A549 (cell line): ENCODE measurements at regions not wholly inside any gene's neighbourhood (a gene's known extent, or its start where the extent isn't known, plus 50 kb on each side); places are given as distances from the start of the nearest gene placed in this dataset.

Experiments used
- CBX2 ChIP-seq: fragments of 200-600 bp; sonication (generic); IDR thresholded peaks from 2 replicates; pipeline ENCODE4 v1.6.1; 2016; ENCODE audit warnings: low read depth, mild to moderate bottlenecking, borderline replicate concordance
- CEBPB ChIP-seq, 2 experiments: fragments of >200 bp in 1 of 2; sonication (Bioruptor Twin) in 1 of 2; formaldehyde crosslinking in 1 of 2; IDR thresholded peaks; 2 replicates each; pipeline ENCODE4 v1.6.1; 2012 to 2016
- EP300 ChIP-seq, 2 experiments: fragments of >200 bp; sonication (Bioruptor Twin); formaldehyde crosslinking; IDR thresholded peaks; 2 replicates in 1 of 2; 3 replicates in 1 of 2; pipeline ENCODE4 v1.6.1; 2016 to 2017
- HOXA7 ChIP-seq: fragments of 250-450 bp; sonication (Bioruptor Pico); IDR thresholded peaks from 2 replicates; pipeline ENCODE4 v1.5.0; 2020; ENCODE audit warnings: mild to moderate bottlenecking, moderate library complexity
- JUNB ChIP-seq: fragments of >200 bp; sonication (Bioruptor Twin); formaldehyde crosslinking; IDR thresholded peaks from 2 replicates; pipeline ENCODE4 v1.6.1; 2016
- KDM1A ChIP-seq: fragments of 200-600 bp; sonication (generic); IDR thresholded peaks from 2 replicates; pipeline ENCODE4 v1.6.1; 2016; ENCODE audit warnings: low read depth, mild to moderate bottlenecking
- MAZ ChIP-seq: fragments of 150-350 bp; IDR thresholded peaks from 2 replicates; pipeline ENCODE4 v1.6.1; 2014; ENCODE audit warnings: antibody characterized with exemption, low read depth, low read length, borderline replicate concordance
- NPAS2 ChIP-seq: fragments of 250-450 bp; sonication (Bioruptor Pico); IDR thresholded peaks from 2 replicates; pipeline ENCODE4 v1.8.0; 2022; ENCODE audit warnings: mild to moderate bottlenecking, moderate library complexity, borderline replicate concordance
- POLR2A ChIP-seq: IDR thresholded peaks from 2 replicates; pipeline ENCODE4 v1.6.1; 2012; ENCODE audit warnings: mild to moderate bottlenecking, low read length
- RCOR1 ChIP-seq: fragments of 150-350 bp; IDR thresholded peaks from 2 replicates; pipeline ENCODE4 v1.6.1; 2014; ENCODE audit warnings: antibody characterized with exemption, low read length, low read depth
- REST ChIP-seq: fragments of 200-600 bp; sonication (generic); IDR thresholded peaks from 2 replicates; pipeline ENCODE4 v1.6.1; 2016; ENCODE audit warnings: antibody characterized with exemption, mild to moderate bottlenecking, moderate library complexity
- RFX5 ChIP-seq: fragments of 450-650 bp; IDR thresholded peaks from 2 replicates; pipeline ENCODE4 v1.7.1; 2014; ENCODE audit warnings: antibody characterized with exemption, mild to moderate bottlenecking, moderate library complexity
- TF ChIP-seq, protein P1 (sequence below): fragments of >200 bp; sonication (Bioruptor Twin); formaldehyde crosslinking; IDR thresholded peaks from 3 replicates; pipeline ENCODE4 v1.5.1; 2016
- TF ChIP-seq, protein P2 (sequence below): fragments of 450-650 bp; IDR thresholded peaks from 2 replicates; pipeline ENCODE4 v1.6.1; 2014; ENCODE audit warnings: antibody characterized with exemption

DNA sequence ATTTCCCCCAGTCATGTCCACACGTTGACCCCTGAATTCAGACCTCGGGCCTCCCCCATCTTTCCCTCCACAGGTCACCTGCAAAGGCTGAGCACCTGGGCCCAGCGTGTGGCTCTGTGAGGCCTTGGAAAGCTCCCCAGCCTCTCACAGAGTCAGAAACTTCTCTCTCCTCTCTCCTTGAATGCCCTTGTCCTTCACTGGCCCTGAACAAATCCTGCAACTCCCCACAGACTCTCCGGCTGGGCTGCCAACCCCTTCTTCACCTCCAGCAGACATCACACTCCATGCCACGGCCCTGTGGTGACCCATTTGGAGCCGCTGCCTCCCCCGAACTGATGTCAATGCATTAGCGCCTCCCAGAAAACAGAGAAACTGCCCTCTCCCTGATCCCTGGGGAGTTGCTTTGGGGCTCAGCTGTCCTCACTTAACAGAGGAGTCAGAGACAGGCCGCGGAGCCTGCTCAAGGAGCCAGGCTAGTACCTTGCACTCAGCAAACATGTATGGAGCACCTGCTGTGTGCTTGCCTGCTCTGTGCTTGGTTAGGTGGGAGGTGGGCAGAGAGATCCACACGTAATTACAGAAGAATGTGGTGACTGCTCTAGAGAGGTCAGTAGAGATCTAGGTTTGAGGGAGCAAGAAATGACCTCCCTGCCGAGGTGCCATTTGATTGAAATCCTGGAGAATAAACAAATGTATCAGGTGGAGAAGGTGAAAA, 99.2 kb upstream of the PWP1 start:
- no peak for TF ChIP-seq NPAS2 (CRISPR knock-in tag)
- TF ChIP-seq REST: no peak
- TF ChIP-seq RFX5: no peak
- TF ChIP-seq, protein P1, sequence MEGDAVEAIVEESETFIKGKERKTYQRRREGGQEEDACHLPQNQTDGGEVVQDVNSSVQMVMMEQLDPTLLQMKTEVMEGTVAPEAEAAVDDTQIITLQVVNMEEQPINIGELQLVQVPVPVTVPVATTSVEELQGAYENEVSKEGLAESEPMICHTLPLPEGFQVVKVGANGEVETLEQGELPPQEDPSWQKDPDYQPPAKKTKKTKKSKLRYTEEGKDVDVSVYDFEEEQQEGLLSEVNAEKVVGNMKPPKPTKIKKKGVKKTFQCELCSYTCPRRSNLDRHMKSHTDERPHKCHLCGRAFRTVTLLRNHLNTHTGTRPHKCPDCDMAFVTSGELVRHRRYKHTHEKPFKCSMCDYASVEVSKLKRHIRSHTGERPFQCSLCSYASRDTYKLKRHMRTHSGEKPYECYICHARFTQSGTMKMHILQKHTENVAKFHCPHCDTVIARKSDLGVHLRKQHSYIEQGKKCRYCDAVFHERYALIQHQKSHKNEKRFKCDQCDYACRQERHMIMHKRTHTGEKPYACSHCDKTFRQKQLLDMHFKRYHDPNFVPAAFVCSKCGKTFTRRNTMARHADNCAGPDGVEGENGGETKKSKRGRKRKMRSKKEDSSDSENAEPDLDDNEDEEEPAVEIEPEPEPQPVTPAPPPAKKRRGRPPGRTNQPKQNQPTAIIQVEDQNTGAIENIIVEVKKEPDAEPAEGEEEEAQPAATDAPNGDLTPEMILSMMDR: no peak
- no peak for TF ChIP-seq POLR2A
- TF ChIP-seq CEBPB (IDR thresholded peaks at IDR 0.05): no peak
- no peak for TF ChIP-seq JUNB
- TF ChIP-seq MAZ: no peak
- TF ChIP-seq EP300 (IDR thresholded peaks at IDR 0.05): no peak
- no peak for TF ChIP-seq RCOR1
- TF ChIP-seq, protein P2, sequence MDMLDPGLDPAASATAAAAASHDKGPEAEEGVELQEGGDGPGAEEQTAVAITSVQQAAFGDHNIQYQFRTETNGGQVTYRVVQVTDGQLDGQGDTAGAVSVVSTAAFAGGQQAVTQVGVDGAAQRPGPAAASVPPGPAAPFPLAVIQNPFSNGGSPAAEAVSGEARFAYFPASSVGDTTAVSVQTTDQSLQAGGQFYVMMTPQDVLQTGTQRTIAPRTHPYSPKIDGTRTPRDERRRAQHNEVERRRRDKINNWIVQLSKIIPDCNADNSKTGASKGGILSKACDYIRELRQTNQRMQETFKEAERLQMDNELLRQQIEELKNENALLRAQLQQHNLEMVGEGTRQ: no peak
- no peak for TF ChIP-seq HOXA7 (CRISPR knock-in tag)
- no peak for TF ChIP-seq CBX2
- no peak for TF ChIP-seq KDM1A
